Mesendoderm (in vitro differentiated cells): ENCODE measurements at regions not wholly inside any gene's neighbourhood (a gene's known extent, or its start where the extent isn't known, plus 50 kb on each side); places are given as distances from the start of the nearest gene placed in this dataset.

Experiments
- DNase-seq: peaks from one replicate; pipeline ENCODE4 v3.0.0; 2013
- H2AK5ac ChIP-seq: 2 replicates; pipeline ENCODE4 v1.6.1; 2013; ENCODE audit warnings: low read length, inconsistent platforms
- H2BK120ac ChIP-seq: 2 replicates; pipeline ENCODE4 v1.6.1; 2013; ENCODE audit warnings: low read depth, mild to moderate bottlenecking, low read length, moderate library complexity, mixed read lengths
- H2BK15ac ChIP-seq: replicated peaks from 2 replicates; pipeline ENCODE4 v1.6.1; 2013; ENCODE audit warnings: low read depth, mild to moderate bottlenecking, moderate library complexity
- H2BK5ac ChIP-seq: 2 replicates; pipeline ENCODE4 v1.6.1; 2013; ENCODE audit warnings: low read length, inconsistent platforms
- H3K18ac ChIP-seq: 2 replicates; pipeline ENCODE4 v1.6.1; 2013; ENCODE audit warnings: mild to moderate bottlenecking, low read length, mixed read lengths
- H3K23ac ChIP-seq: one replicate; pipeline ENCODE4 v1.6.1; 2013; ENCODE audit warnings: low read length
- H3K27ac ChIP-seq: 2 replicates; pipeline ENCODE4 v1.5.1; 2013; ENCODE audit warnings: low read depth, mild to moderate bottlenecking, inconsistent platforms, low read length, moderate library complexity
- H3K27me3 ChIP-seq: 2 replicates; pipeline ENCODE4 v1.6.1; 2013; ENCODE audit warnings: low read length, control low read depth, mild to moderate bottlenecking, inconsistent platforms; ENCODE audit not compliant: insufficient read depth, poor library complexity
- H3K36me3 ChIP-seq: 2 replicates; pipeline ENCODE4 v1.6.1; 2013; ENCODE audit warnings: low read length, inconsistent platforms; ENCODE audit not compliant: control insufficient read depth, insufficient read depth
- H3K4ac ChIP-seq: one replicate; pipeline ENCODE4 v1.6.1; 2013; ENCODE audit warnings: low read depth, mild to moderate bottlenecking, low read length, moderate library complexity
- H3K4me1 ChIP-seq: 2 replicates; pipeline ENCODE4 v1.6.1; 2013; ENCODE audit warnings: low read depth, low read length, inconsistent platforms; ENCODE audit not compliant: control insufficient read depth
- H3K4me2 ChIP-seq: 2 replicates; pipeline ENCODE4 v1.6.1; 2013; ENCODE audit warnings: low read length
- H3K4me3 ChIP-seq: 2 replicates; pipeline ENCODE4 v1.5.1; 2013; ENCODE audit warnings: mild to moderate bottlenecking, low read length
- H3K56ac ChIP-seq: one replicate; pipeline ENCODE4 v1.6.1; 2013; ENCODE audit warnings: low read length
- H3K79me1 ChIP-seq: 2 replicates; pipeline ENCODE4 v1.6.1; 2013; ENCODE audit warnings: low read length, inconsistent platforms
- H3K79me2 ChIP-seq: 2 replicates; pipeline ENCODE4 v1.6.1; 2013; ENCODE audit warnings: mild to moderate bottlenecking, low read length; ENCODE audit not compliant: control insufficient read depth, insufficient read depth
- H3K9ac ChIP-seq: 2 replicates; pipeline ENCODE4 v1.6.1; 2013; ENCODE audit warnings: low read length, inconsistent platforms
- H4K5ac ChIP-seq: one replicate; pipeline ENCODE4 v1.6.1; 2013; ENCODE audit warnings: low read length
- H4K8ac ChIP-seq: one replicate; pipeline ENCODE4 v1.6.1; 2013; ENCODE audit warnings: low read depth, mild to moderate bottlenecking, control low read depth, low read length, moderate library complexity
- WGBS: extraction: QIAGEN DNeasy Blood & Tissue Kit; methylation state at CpG from one replicate; pipeline ENCODE4 v1.1.7; 2013; ENCODE audit warnings: low lambda C conversion rate, missing lambda C conversion rate; ENCODE audit not compliant: insufficient coverage; ENCODE audit errors: extremely low coverage; 5-methylcytosine and 5-hydroxymethylcytosine counted together

- no peaks in the 10 kb centered on the region for H3K36me3 ChIP-seq
- no peak overlapping the region for H2BK5ac ChIP-seq
- no peak overlapping the region for H3K4ac ChIP-seq
- H3K79me1 ChIP-seq = no peaks in the 10 kb centered on the region
- H4K8ac ChIP-seq = no peak overlapping the region
- no peaks in the 10 kb centered on the region for H3K79me2 ChIP-seq
- H3K27ac ChIP-seq = no peak overlapping the region
- H3K4me1 ChIP-seq = no peaks in the 10 kb centered on the region
- H3K9ac ChIP-seq = no peak overlapping the region
- H2BK15ac ChIP-seq = no peak overlapping the region
- H3K56ac ChIP-seq = no peak overlapping the region
- H3K27me3 ChIP-seq = no peaks in the 10 kb centered on the region
- no peak overlapping the region for H4K5ac ChIP-seq
- no peak overlapping the region for H3K23ac ChIP-seq
- DNase-seq = no peak
- WGBS = no CpG with 5 or more reads among the region's 5 CpGs
- H2AK5ac ChIP-seq = no peak overlapping the region
- no peak overlapping the region for H3K4me3 ChIP-seq
- H2BK120ac ChIP-seq = no peak overlapping the region
- no peak overlapping the region for H3K18ac ChIP-seq
- H3K4me2 ChIP-seq = no peak overlapping the region
These were observed 642.3 kb downstream of the RWDD3 start for GRCh38 chr1:95876276-95876675.

- Histone ChIP-seq H3K4me3 (no peak overlapping the region), H2BK120ac (no peak overlapping the region), H3K9ac (no peak overlapping the region), H3K27me3 (no peaks in the 10 kb centered on the region), H3K79me2 (no peaks in the 10 kb centered on the region), H3K27ac (no peak overlapping the region), H3K56ac (no peak overlapping the region), H3K4me1 (no peaks in the 10 kb centered on the region), H2AK5ac (no peak overlapping the region), H3K36me3 (no peaks in the 10 kb centered on the region), H3K79me1 (no peaks in the 10 kb centered on the region), H4K8ac (no peak overlapping the region), H3K23ac (no peak overlapping the region), H3K18ac (no peak overlapping the region), H2BK15ac (no peak overlapping the region), H4K5ac (no peak overlapping the region), H3K4ac (no peak overlapping the region), H2BK5ac (no peak overlapping the region), H3K4me2 (no peak overlapping the region)
- DNase-seq = no peak
- no CpG with 5 or more reads among the region's 3 CpGs for WGBS
These were observed 645.6 kb downstream of the RWDD3 start for GRCh38 chr1:95879498-95880050.

- no peaks in the 10 kb centered on the region for H3K27me3 ChIP-seq
- H3K4me1 ChIP-seq = no peaks in the 10 kb centered on the region
- no peak overlapping the region for H2BK15ac ChIP-seq
- no peak overlapping the region for H3K9ac ChIP-seq
- no CpG with 5 or more reads among the region's 5 CpGs for WGBS
- H3K56ac ChIP-seq = no peak overlapping the region
- no peak overlapping the region for H4K5ac ChIP-seq
- H3K79me1 ChIP-seq = no peaks in the 10 kb centered on the region
- H2BK5ac ChIP-seq = no peak overlapping the region
- no peak overlapping the region for H3K4ac ChIP-seq
- no peaks in the 10 kb centered on the region for H3K36me3 ChIP-seq
- no peak overlapping the region for H3K4me3 ChIP-seq
- H3K27ac ChIP-seq = no peak overlapping the region
- no peak overlapping the region for H2AK5ac ChIP-seq
- H3K4me2 ChIP-seq = no peak overlapping the region
- peak overlapping the region; percentile 28 for H3K18ac ChIP-seq
- H3K23ac ChIP-seq = no peak overlapping the region
- no peak overlapping the region for H4K8ac ChIP-seq
- DNase-seq = peak; percentile 27
- no peaks in the 10 kb centered on the region for H3K79me2 ChIP-seq
- peak overlapping the region; percentile 73 for H2BK120ac ChIP-seq
These were observed 655.0 kb downstream of the RWDD3 start for GRCh38 chr1:95888941-95889390.

- Histone ChIP-seq H4K5ac (no peak overlapping the region), H2BK15ac (no peak overlapping the region), H3K18ac (peak overlapping the region; percentile 28), H2BK5ac (no peak overlapping the region), H3K36me3 (no peaks in the 10 kb centered on the region), H3K56ac (no peak overlapping the region), H3K79me1 (no peaks in the 10 kb centered on the region), H3K4me2 (no peak overlapping the region), H3K4me3 (no peak overlapping the region), H4K8ac (no peak overlapping the region), H2AK5ac (no peak overlapping the region), H3K23ac (no peak overlapping the region), H2BK120ac (no peak overlapping the region), H3K4ac (no peak overlapping the region), H3K27me3 (no peaks in the 10 kb centered on the region), H3K27ac (no peak overlapping the region), H3K4me1 (no peaks in the 10 kb centered on the region), H3K9ac (no peak overlapping the region), H3K79me2 (no peaks in the 10 kb centered on the region)
- no peak for DNase-seq
- no CpG with 5 or more reads among the region's 3 CpGs for WGBS
These were observed 655.4 kb downstream of the RWDD3 start for GRCh38 chr1:95889400-95889799.

- no peak overlapping the region for H3K9ac ChIP-seq
- no peak for DNase-seq
- H3K18ac ChIP-seq = no peak overlapping the region
- H3K4me1 ChIP-seq = no peaks in the 10 kb centered on the region
- H3K4me3 ChIP-seq = no peak overlapping the region
- H2BK5ac ChIP-seq = no peak overlapping the region
- no peak overlapping the region for H3K4ac ChIP-seq
- no peak overlapping the region for H3K23ac ChIP-seq
- H3K79me2 ChIP-seq = no peaks in the 10 kb centered on the region
- no peak overlapping the region for H4K5ac ChIP-seq
- H2AK5ac ChIP-seq = no peak overlapping the region
- H2BK15ac ChIP-seq = no peak overlapping the region
- no peak overlapping the region for H3K4me2 ChIP-seq
- no peak overlapping the region for H3K56ac ChIP-seq
- no peak overlapping the region for H3K27ac ChIP-seq
- H3K36me3 ChIP-seq = no peaks in the 10 kb centered on the region
- no CpG with 5 or more reads among the region's 2 CpGs for WGBS
- no peak overlapping the region for H4K8ac ChIP-seq
- H3K27me3 ChIP-seq = no peaks in the 10 kb centered on the region
- no peak overlapping the region for H2BK120ac ChIP-seq
- no peaks in the 10 kb centered on the region for H3K79me1 ChIP-seq
These were observed 659.9 kb downstream of the RWDD3 start for GRCh38 chr1:95893921-95894320.

- Histone ChIP-seq H3K79me1 (no peaks in the 10 kb centered on the region), H2BK120ac (no peak overlapping the region), H3K18ac (no peak overlapping the region), H3K23ac (no peak overlapping the region), H2AK5ac (no peak overlapping the region), H3K9ac (no peak overlapping the region), H4K5ac (no peak overlapping the region), H3K56ac (no peak overlapping the region), H3K4ac (no peak overlapping the region), H3K27ac (no peak overlapping the region), H3K4me1 (no peaks in the 10 kb centered on the region), H2BK15ac (no peak overlapping the region), H3K27me3 (no peaks in the 10 kb centered on the region), H3K79me2 (no peaks in the 10 kb centered on the region), H2BK5ac (no peak overlapping the region), H3K36me3 (no peaks in the 10 kb centered on the region), H3K4me2 (no peak overlapping the region), H4K8ac (no peak overlapping the region), H3K4me3 (no peak overlapping the region)
- WGBS = no CpG with 5 or more reads among the region's 2 CpGs
- no peak for DNase-seq
These were observed 669.0 kb downstream of the RWDD3 start for GRCh38 chr1:95903060-95903459.
